Duodenal mucosa (tissue), 2 donors: ENCODE measurements at regions not wholly inside any gene's neighbourhood (a gene's known extent, or its start where the extent isn't known, plus 50 kb on each side); places are given as distances from the start of the nearest gene placed in this dataset.

ENCODE experiments used
- H3K27ac ChIP-seq: one replicate; pipeline ENCODE4 v1.7.0; 2013; ENCODE audit warnings: low read depth, low read length
- H3K27me3 ChIP-seq, 2 donors: one replicate each; pipeline ENCODE4 v1.7.0; 2013; ENCODE audit warnings: low read length in 2 of 2, control low read depth in 1 of 2; ENCODE audit not compliant: insufficient read depth in 2 of 2, control insufficient read depth in 1 of 2
- H3K36me3 ChIP-seq, 2 donors: one replicate each; pipeline ENCODE4 v1.7.0; 2013; ENCODE audit warnings: low read length in 2 of 2, control low read depth in 1 of 2; ENCODE audit not compliant: insufficient read depth in 2 of 2, control insufficient read depth in 1 of 2
- H3K4me1 ChIP-seq, 2 donors: one replicate each; pipeline ENCODE4 v1.7.0; 2013; ENCODE audit warnings: low read length in 2 of 2, control low read depth in 1 of 2; ENCODE audit not compliant: insufficient read depth in 2 of 2, control insufficient read depth in 1 of 2
- H3K4me3 ChIP-seq, 2 donors: one replicate each; pipeline ENCODE4 v1.7.0; 2013; ENCODE audit warnings: low read length in 2 of 2, low read depth in 1 of 2
- H3K9ac ChIP-seq, 2 donors: one replicate each; pipeline ENCODE4 v1.7.0; 2013; ENCODE audit warnings: low read length in 2 of 2, low read depth in 1 of 2
- H3K9me3 ChIP-seq, 2 donors: one replicate each; pipeline ENCODE4 v1.7.0; 2013; ENCODE audit warnings: low read length in 2 of 2, control low read depth in 1 of 2; ENCODE audit not compliant: control insufficient read depth in 1 of 2

DNA sequence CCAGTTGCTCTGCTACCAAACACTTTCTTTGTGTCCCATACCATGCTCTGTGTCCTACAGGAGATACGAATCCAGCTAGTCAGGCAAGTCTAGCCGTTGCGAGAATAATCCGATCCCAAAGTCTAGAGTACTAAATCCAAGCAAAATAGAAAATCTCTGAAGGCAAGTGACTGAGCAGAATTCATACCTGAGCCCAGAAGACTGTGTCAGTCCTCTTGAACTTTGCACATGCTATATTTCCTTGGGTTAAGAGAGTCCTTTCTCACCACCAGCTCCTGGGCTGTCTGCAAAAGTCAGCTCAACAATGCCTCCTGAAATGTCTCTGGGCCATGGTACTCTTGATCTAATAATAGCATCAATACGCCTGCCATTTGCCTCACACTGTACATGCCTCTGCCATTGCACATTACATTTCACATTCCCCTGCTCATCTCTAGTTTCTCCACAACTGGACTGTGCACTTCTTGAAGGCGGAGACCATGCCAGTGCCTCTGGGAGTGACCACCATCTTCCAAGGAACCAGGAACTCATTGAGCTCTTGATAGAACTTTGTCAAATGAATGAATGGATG, 265.8 kb upstream of the ID2 start:
- H3K27ac ChIP-seq, result no peak overlapping the region
- H3K9ac ChIP-seq, result no peak overlapping the region
- H3K36me3 ChIP-seq, result no peaks in the 10 kb centered on the region
- H3K4me3 ChIP-seq, result no peak overlapping the region
- H3K27me3 ChIP-seq, result no peaks in the 10 kb centered on the region
- no peaks in the 10 kb centered on the region for H3K9me3 ChIP-seq
- H3K4me1 ChIP-seq, result peaks cover 23 to 29% of the 10 kb centered on the region in 2 donors

DNA sequence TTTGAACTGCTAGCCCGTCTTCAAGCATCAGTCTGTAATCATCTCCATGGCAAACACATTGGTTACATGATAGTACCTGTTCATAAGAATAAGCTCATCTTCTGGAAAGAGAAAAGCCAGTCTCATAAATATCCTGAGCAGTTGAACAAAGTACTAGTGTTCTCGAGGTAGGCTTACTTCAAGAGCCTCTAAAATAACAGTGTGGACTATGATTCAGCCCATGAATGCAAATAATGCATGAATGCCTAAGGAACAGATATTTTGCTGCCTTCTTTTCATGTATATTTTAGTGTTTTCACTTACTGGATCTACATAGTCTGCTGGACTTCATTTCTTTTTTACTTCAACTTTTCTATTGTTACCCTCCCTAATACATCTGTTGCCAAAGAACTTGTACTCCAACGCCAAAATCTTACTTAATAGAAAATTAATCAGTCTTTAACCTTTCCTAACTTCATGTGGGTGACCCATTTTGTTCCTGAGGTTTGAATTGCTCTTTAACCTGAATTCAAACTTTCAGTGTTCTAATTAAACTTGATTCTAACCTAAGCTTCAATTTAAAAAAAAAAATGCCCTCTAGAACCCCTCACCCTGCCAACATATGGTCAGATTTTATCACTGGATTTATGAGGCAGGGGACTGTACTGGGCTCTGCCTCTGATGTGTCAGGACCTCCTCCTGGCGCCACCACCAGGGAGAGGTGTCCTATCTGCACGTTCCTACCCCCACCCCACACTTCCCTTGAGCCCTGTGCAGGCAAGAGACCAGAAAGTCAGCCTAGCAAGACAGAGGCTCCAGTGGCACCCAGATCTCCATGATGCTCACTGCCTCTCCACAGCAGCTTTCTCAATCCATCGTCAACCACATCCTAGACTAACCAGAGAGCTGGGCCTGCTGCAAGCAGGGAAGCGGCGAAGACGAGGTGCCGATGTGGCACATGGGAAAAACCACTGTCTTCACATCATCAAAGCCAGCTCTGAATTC, 264.7 kb upstream of the ID2 start:
- H3K4me3 ChIP-seq, result no peak overlapping the region
- peaks cover 18 to 24% of the 10 kb centered on the region in 2 donors for H3K4me1 ChIP-seq
- H3K27me3 ChIP-seq, result no peaks in the 10 kb centered on the region
- no peaks in the 10 kb centered on the region for H3K9me3 ChIP-seq
- H3K9ac ChIP-seq, result no peak overlapping the region
- H3K27ac ChIP-seq, result no peak overlapping the region
- H3K36me3 ChIP-seq, result no peaks in the 10 kb centered on the region

DNA sequence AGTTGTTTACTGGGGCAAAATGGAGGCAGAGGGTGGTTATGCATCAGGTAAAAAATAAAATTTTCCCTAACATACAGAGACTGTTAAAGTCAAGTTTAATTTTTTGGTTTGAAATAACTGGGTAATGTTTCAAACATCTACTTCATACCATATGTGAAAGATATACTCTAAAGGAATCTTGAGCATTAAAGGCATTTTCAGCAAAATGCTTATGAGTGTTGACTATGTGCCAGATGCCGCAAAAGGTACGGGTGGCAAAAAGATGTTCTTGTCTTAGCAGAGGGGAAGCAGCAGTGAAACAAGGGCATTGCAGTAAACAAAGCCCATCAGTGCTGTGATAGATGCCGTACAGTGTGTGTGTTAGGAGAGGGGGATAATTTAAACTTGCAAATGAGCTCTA, 263.1 kb upstream of the ID2 start:
- H3K27me3 ChIP-seq, result no peaks in the 10 kb centered on the region
- H3K9ac ChIP-seq, result no peak overlapping the region
- H3K36me3 ChIP-seq, result no peaks in the 10 kb centered on the region
- H3K27ac ChIP-seq, result no peak overlapping the region
- no peaks in the 10 kb centered on the region for H3K9me3 ChIP-seq
- H3K4me3 ChIP-seq, result no peak overlapping the region
- peaks cover 2 to 9% of the 10 kb centered on the region in 2 donors for H3K4me1 ChIP-seq

DNA sequence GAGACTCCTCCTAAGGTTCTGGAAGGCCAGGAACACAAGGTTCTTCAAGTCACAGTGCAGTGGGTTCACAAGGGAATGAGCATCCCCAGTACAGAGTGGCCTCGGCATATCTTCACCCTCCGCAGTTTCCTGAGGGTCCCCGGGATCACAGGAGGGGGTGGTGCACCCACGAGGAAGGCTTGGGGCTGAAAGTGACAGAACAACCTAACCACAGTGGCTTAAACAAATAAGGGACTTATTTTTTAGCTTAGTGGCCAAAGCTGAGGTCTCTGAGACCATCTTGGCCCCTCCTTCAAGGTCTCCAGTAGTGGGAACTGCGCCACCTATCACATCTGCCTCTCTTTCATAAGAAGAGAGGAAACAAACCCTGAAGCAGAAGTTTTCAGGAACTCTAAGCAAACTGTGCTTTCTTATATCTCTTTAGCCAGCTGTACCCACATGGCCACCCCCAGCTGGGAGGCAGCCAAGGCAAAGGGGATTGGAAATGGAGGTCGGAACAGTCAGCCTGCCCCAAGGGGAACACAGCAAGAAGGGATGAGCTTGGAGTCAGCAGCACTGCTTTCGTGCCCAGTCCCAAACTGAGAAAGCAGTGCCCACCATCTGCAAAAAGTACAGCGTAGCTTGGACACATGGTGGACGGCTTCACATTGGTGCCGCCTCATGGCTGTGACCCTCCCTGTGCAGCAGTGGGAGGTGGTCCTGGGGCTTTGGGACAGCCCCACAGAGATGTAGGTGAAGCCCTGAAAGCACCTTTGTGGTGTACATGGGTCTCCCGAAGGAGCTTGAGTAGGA, 260.0 kb upstream of the ID2 start:
- Histone ChIP-seq H3K4me1 (peaks cover 0 to 4% of the 10 kb centered on the region in 2 donors), H3K36me3 (no peaks in the 10 kb centered on the region), H3K27ac (no peak overlapping the region), H3K4me3 (no peak overlapping the region), H3K9me3 (no peaks in the 10 kb centered on the region), H3K27me3 (no peaks in the 10 kb centered on the region), H3K9ac (no peak overlapping the region)

DNA sequence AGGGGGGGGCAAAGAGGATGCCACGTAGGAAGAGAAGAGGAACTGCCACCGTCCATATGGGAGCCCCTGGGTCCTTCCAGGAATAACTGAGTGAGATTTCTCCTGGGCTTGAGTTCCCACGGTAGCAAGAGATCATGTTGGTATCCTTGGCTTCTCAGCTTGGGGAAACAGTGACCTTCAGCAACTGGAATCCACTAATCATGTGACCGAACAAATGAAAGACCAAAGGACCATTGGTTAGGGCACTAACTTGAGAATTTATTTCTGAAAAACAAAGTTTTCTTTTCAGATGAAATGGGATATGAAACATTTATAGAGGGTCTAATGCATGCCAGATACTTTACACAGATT, 259.4 kb upstream of the ID2 start:
- Histone ChIP-seq H3K4me3 (no peak overlapping the region), H3K27me3 (no peaks in the 10 kb centered on the region), H3K4me1 (peaks cover 0 to 4% of the 10 kb centered on the region in 2 donors), H3K27ac (no peak overlapping the region), H3K9ac (no peak overlapping the region), H3K36me3 (no peaks in the 10 kb centered on the region), H3K9me3 (no peaks in the 10 kb centered on the region)

DNA sequence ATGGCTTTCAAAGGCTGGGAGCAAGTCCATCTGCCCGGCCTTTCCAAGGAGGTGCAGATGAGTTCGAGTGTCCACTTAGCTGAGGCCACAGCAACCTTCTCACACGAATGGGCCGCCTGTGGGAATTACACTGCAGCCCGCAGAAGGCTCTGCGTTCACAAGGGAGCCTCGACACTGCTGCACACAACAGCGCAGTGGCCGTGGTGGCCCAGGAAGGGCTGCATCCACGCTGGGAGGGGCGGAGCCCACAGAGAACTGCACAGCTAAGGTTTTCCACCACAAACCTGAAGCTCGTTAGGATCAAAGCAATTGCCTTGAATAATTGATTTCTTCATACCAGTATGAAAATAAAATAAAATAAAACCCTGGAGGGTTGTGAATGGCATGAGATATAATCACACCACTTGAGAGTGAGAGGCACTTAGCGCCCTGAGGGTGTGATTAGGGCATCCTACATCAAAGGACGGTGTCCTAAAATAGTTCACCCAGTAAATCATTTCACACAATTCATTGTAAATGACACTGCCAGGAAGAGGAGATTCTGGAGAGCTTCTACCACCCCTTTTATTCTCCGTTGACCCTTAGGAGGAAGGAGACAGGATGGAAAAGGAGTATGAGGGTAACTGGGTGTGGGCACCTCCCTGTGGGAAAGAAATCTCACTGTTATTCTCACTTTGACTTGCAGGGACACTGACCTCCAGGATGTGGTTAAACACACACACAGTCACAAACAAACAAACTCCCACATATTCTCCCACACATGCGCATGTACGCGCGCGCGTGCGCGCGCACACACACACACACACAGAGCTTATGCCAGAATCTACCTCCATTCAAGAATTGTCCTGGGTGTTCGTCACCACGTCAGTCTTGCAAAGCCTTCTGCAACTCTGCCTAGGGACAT, 256.6 kb upstream of the ID2 start:
- Histone ChIP-seq H3K27ac (no peak overlapping the region), H3K27me3 (no peaks in the 10 kb centered on the region), H3K9ac (no peak overlapping the region), H3K36me3 (no peaks in the 10 kb centered on the region), H3K4me1 (peaks cover 0 to 4% of the 10 kb centered on the region in 2 donors), H3K9me3 (no peaks in the 10 kb centered on the region), H3K4me3 (no peak overlapping the region)

DNA sequence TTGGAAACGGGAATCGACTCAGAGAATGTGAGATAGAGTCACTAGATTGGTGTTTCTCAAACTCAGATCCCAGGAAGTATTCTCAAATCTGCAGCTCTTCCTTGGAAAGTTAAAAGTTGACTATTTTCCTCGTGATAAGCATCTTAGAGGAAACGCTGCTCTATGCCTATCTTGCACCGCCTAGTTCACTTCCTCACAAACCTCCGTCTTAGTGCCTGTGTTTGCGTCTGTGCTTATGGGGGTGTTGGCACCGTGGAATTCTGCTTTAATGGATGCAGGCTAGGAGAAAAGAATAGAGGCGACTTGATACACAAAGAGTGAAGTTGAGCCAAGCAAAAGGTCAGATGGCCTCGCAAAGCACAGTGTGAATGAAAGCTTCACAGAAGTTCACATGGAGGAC, 255.3 kb upstream of the ID2 start:
- Histone ChIP-seq H3K9me3 (no peaks in the 10 kb centered on the region), H3K4me3 (no peak overlapping the region), H3K4me1 (peaks cover 0 to 4% of the 10 kb centered on the region in 2 donors), H3K9ac (no peak overlapping the region), H3K27ac (no peak overlapping the region), H3K27me3 (no peaks in the 10 kb centered on the region), H3K36me3 (no peaks in the 10 kb centered on the region)

DNA sequence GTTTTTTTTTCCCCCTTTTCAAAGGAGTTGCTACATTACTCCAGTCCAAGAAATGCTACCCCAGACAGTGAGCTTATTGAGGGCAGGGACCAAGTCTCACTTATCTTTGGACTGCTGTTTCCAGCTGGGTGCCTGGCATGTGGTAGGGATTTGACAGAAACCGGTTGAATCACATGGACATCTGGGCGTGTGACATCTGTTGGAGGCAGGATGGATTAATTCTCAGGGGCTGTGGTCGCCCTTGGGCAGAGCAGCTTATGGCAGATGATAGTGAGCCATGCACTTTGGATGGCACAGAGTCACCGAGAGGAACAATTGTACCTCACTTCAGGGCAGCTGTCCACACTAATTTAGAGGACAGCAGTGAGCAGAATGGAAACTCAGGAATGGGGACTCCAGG, 254.6 kb upstream of the ID2 start:
- no peak overlapping the region for H3K27ac ChIP-seq
- H3K27me3 ChIP-seq, result no peaks in the 10 kb centered on the region
- no peaks in the 10 kb centered on the region for H3K9me3 ChIP-seq
- no peaks in the 10 kb centered on the region for H3K36me3 ChIP-seq
- no peak overlapping the region for H3K4me3 ChIP-seq
- H3K4me1 ChIP-seq, result no peaks in the 10 kb centered on the region
- no peak overlapping the region for H3K9ac ChIP-seq

DNA sequence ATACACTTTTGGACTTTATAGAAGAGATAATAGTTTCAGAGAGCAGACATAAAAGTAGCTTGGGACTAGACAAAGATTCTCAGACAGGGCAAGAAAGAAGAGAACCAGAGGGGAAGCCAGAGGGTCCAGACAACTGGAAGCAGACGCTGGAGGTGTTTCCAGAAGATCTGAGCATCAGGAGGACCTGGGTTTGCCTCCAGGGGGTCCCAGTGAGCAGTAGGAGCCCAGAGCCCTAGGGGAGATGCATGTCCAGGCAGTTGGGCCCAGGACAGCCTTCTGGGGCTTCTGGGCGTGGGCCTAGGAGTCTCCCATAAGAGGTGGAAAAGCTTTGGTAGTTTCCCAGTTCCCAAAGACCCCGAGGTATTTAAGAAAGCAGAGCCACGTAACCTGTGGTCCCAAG, 251.2 kb upstream of the ID2 start:
- no peak overlapping the region for H3K4me3 ChIP-seq
- H3K27ac ChIP-seq, result no peak overlapping the region
- no peaks in the 10 kb centered on the region for H3K36me3 ChIP-seq
- no peaks in the 10 kb centered on the region for H3K27me3 ChIP-seq
- H3K4me1 ChIP-seq, result peaks cover 5 to 11% of the 10 kb centered on the region in 2 donors
- no peaks in the 10 kb centered on the region for H3K9me3 ChIP-seq
- H3K9ac ChIP-seq, result no peak overlapping the region
